ENCODE measurements at regions not wholly inside any gene's neighbourhood (a gene's known extent, or its start where the extent isn't known, plus 50 kb on each side); places are given as distances from the start of the nearest gene placed in this dataset.

DNA sequence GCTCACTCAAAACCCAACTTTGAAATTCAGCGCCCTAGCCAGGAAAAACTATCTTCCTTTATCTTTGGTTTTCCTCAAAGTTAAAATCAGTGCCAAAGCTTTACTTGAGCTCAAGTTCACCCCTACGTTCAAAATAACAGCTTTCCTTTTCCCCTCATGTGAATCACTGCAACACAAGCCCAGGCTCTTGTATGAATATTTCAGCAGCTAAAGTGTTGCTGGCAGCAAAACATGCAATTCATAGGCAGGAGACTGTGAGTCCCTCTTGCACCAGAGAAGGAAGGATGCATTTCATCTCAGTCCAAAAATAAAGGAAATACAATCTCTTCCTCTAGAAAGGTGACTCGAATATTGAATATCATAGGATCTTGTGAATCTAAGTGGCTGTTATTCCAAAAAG, 461.3 kb upstream of the SOX11 start:
- TF ChIP-seq CTCF (IDR thresholded peaks at IDR 0.05) (no peak), POLR2A (IDR thresholded peaks at IDR 0.05) (no peak)
